ENCODE measurements at regions not wholly inside any gene's neighbourhood (a gene's known extent, or its start where the extent isn't known, plus 50 kb on each side); places are given as distances from the start of the nearest gene placed in this dataset.

- no peak for DNase-seq
Measured at GRCh38 chr13:111909501-111909900, 157.4 kb upstream of the SOX1 start.

GRCh38 chr13:111909971-111910671 lies 156.8 kb upstream of the SOX1 start:
- no peak for DNase-seq

GRCh38 chr13:111911121-111911720 lies 155.7 kb upstream of the SOX1 start:
- no peak for DNase-seq

GRCh38 chr13:111911754-111912452 lies 155.0 kb upstream of the SOX1 start:
- no peak for DNase-seq

GRCh38 chr13:111912453-111912866 lies 154.5 kb upstream of the SOX1 start:
- no peak for DNase-seq

- DNase-seq: no peak
Measured at GRCh38 chr13:111912991-111913760, 153.8 kb upstream of the SOX1 start.

- no peak for DNase-seq
Measured at GRCh38 chr13:111913761-111914140, 153.2 kb upstream of the SOX1 start.

- no peak for DNase-seq
Measured at GRCh38 chr13:111914241-111915103, 152.5 kb upstream of the SOX1 start.

GRCh38 chr13:111915104-111915551 lies 151.8 kb upstream of the SOX1 start:
- DNase-seq: no peak

GRCh38 chr13:111916201-111916600 lies 150.7 kb upstream of the SOX1 start:
- DNase-seq: no peak

- DNase-seq: no peak
Measured at GRCh38 chr13:111917086-111917485, 149.9 kb upstream of the SOX1 start.

- DNase-seq: no peak
Measured at GRCh38 chr13:111917901-111918300, 149.0 kb upstream of the SOX1 start.

- DNase-seq: no peak
Measured at GRCh38 chr13:111919286-111919685, 147.7 kb upstream of the SOX1 start.

GRCh38 chr13:111919849-111920248 lies 147.1 kb upstream of the SOX1 start:
- no peak for DNase-seq

- no peak for DNase-seq
Measured at GRCh38 chr13:111920306-111920931, 146.5 kb upstream of the SOX1 start.

- DNase-seq: no peak
Measured at GRCh38 chr13:111920932-111921705, 145.8 kb upstream of the SOX1 start.

GRCh38 chr13:111922086-111922485 lies 144.9 kb upstream of the SOX1 start:
- no peak for DNase-seq

- DNase-seq: no peak
Measured at GRCh38 chr13:111923439-111923838, 143.5 kb upstream of the SOX1 start.

- DNase-seq: no peak
Measured at GRCh38 chr13:111923991-111924677, 142.8 kb upstream of the SOX1 start.
